WTC11 (cell line): ENCODE measurements at regions not wholly inside any gene's neighbourhood (a gene's known extent, or its start where the extent isn't known, plus 50 kb on each side); places are given as distances from the start of the nearest gene placed in this dataset.

Experiments
- ATAC-seq: fragments of 200-7000 bp; cut with Tn5 transposase; 2 replicates; pipeline ENCODE4 v1.10.0; 2021; ENCODE audit warnings: mild to moderate bottlenecking, moderate library complexity
- CTCF ChIA-PET: fragments of 300-600 bp; sonication (Branson Sonifier 250); formaldehyde crosslinking; loops from one replicate; lab custom pipeline; 2021; ENCODE audit warnings: antibody characterized with exemption; lab: Charles Lee
- POLR2A ChIA-PET: fragments of 350-600 bp; sonication (Branson Sonifier 250); formaldehyde crosslinking; loops from one replicate; lab custom pipeline; 2021; ENCODE audit warnings: antibody characterized with exemption; lab: Charles Lee
- DNase-seq: peaks from one replicate; pipeline ENCODE4 v3.0.0; 2021; ENCODE audit warnings: low spot score
- H3K27ac Mint-ChIP-seq: 2 replicates; pipeline ENCODE4 v1.8.0; 2021; ENCODE audit warnings: mixed read lengths
- H3K27me3 Mint-ChIP-seq: 2 replicates; pipeline ENCODE4 v1.8.0; 2021; ENCODE audit warnings: low read depth, mild to moderate bottlenecking, moderate library complexity, mixed read lengths
- H3K36me3 Mint-ChIP-seq: 2 replicates; pipeline ENCODE4 v1.8.0; 2021; ENCODE audit warnings: mixed read lengths
- H3K4me1 Mint-ChIP-seq: 2 replicates; pipeline ENCODE4 v1.8.0; 2022; ENCODE audit warnings: mixed read lengths
- H3K4me3 Mint-ChIP-seq: 2 replicates; pipeline ENCODE4 v1.8.0; 2021; ENCODE audit warnings: mild to moderate bottlenecking, moderate library complexity, mixed read lengths
- H3K9me3 Mint-ChIP-seq: 2 replicates; pipeline ENCODE4 v1.8.0; 2021; ENCODE audit warnings: mixed read lengths
- ATF2 ChIP-seq: sonication (generic); formaldehyde crosslinking; IDR thresholded peaks from 2 replicates; pipeline ENCODE4 v1.8.1; 2022; ENCODE audit warnings: low read depth, missing genetic modification reagents, borderline replicate concordance
- ELF4 ChIP-seq: sonication (generic); formaldehyde crosslinking; IDR thresholded peaks from 2 replicates; pipeline ENCODE4 v1.8.1; 2022; ENCODE audit warnings: low read depth, mild to moderate bottlenecking, moderate library complexity, missing genetic modification reagents
- GTF2I ChIP-seq: fragments of 250-450 bp; sonication (Bioruptor Pico); conservative IDR thresholded peaks from 2 replicates; pipeline ENCODE4 v1.4.0; 2021; ENCODE audit warnings: mild to moderate bottlenecking
- HMGA2 ChIP-seq: fragments of 250-450 bp; sonication (Bioruptor Pico); IDR thresholded peaks from 2 replicates; pipeline ENCODE4 v1.4.0; 2021; ENCODE audit warnings: mild to moderate bottlenecking, moderate library complexity
- KAT7 ChIP-seq: sonication (generic); formaldehyde crosslinking; IDR thresholded peaks from 2 replicates; pipeline ENCODE4 v1.8.1; 2023; ENCODE audit warnings: missing genetic modification reagents, mild to moderate bottlenecking, borderline replicate concordance
- MXD4 ChIP-seq: fragments of 250-450 bp; sonication (Bioruptor Pico); IDR thresholded peaks from 2 replicates; pipeline ENCODE4 v1.8.0; 2021; ENCODE audit warnings: mild to moderate bottlenecking, moderate library complexity, borderline replicate concordance
- NFATC4 ChIP-seq: fragments of 250-450 bp; sonication (Bioruptor Pico); IDR thresholded peaks from 2 replicates; pipeline ENCODE4 v1.9.0; 2021; ENCODE audit warnings: mild to moderate bottlenecking
- NR1H2 ChIP-seq: sonication (generic); formaldehyde crosslinking; IDR thresholded peaks from 2 replicates; pipeline ENCODE4 v1.9.0; 2021; ENCODE audit warnings: mild to moderate bottlenecking, moderate library complexity, missing genetic modification reagents
- NR2C2 ChIP-seq: sonication (generic); formaldehyde crosslinking; IDR thresholded peaks from 2 replicates; pipeline ENCODE4 v1.8.0; 2022; ENCODE audit warnings: mild to moderate bottlenecking, missing genetic modification reagents
- STAT6 ChIP-seq: sonication (generic); formaldehyde crosslinking; conservative IDR thresholded peaks from 2 replicates; pipeline ENCODE4 v1.8.1; 2023; ENCODE audit warnings: mild to moderate bottlenecking, low read depth, missing genetic modification reagents, moderate library complexity
- TEAD1 ChIP-seq: sonication (generic); formaldehyde crosslinking; IDR thresholded peaks from 2 replicates; pipeline ENCODE4 v1.8.0; 2022; ENCODE audit warnings: mild to moderate bottlenecking, missing genetic modification reagents
- TP53 ChIP-seq: sonication (generic); formaldehyde crosslinking; IDR thresholded peaks from 2 replicates; pipeline ENCODE4 v1.8.1; 2023; ENCODE audit warnings: mild to moderate bottlenecking, missing genetic modification reagents
- ZBTB21 ChIP-seq: sonication (generic); formaldehyde crosslinking; IDR thresholded peaks from 2 replicates; pipeline ENCODE4 v1.8.1; 2023; ENCODE audit warnings: mild to moderate bottlenecking, missing genetic modification reagents, borderline replicate concordance
- ZNF121 ChIP-seq: sonication (generic); formaldehyde crosslinking; IDR thresholded peaks from 2 replicates; pipeline ENCODE4 v1.8.0; 2023; ENCODE audit warnings: missing genetic modification reagents
- ZSCAN18 ChIP-seq: fragments of 250-450 bp; sonication (Bioruptor Pico); IDR thresholded peaks from 2 replicates; pipeline ENCODE4 v2.1.2; 2022; ENCODE audit warnings: mild to moderate bottlenecking, moderate library complexity
- TF ChIP-seq, protein P1 (sequence below): sonication (generic); formaldehyde crosslinking; IDR thresholded peaks from 2 replicates; pipeline ENCODE4 v1.8.1; 2022; ENCODE audit warnings: mild to moderate bottlenecking, moderate library complexity, missing genetic modification reagents
- TF ChIP-seq, protein P2 (sequence below): sonication (generic); formaldehyde crosslinking; IDR thresholded peaks from 2 replicates; pipeline ENCODE4 v1.8.0; 2023; ENCODE audit warnings: mild to moderate bottlenecking, missing genetic modification reagents
- TF ChIP-seq, protein P3 (sequence below): sonication (generic); formaldehyde crosslinking; IDR thresholded peaks from 2 replicates; pipeline ENCODE4 v1.8.0; 2022; ENCODE audit warnings: mild to moderate bottlenecking, missing genetic modification reagents
- TF ChIP-seq, protein P4 (sequence below): sonication (generic); formaldehyde crosslinking; IDR thresholded peaks from 2 replicates; pipeline ENCODE4 v1.8.1; 2023; ENCODE audit warnings: mild to moderate bottlenecking, missing genetic modification reagents
- TF ChIP-seq, protein P5 (sequence below): sonication (generic); formaldehyde crosslinking; IDR thresholded peaks from 2 replicates; pipeline ENCODE4 v1.8.1; 2023; ENCODE audit warnings: mild to moderate bottlenecking, missing genetic modification reagents, moderate library complexity
- TF ChIP-seq, protein P6 (sequence below): sonication (generic); formaldehyde crosslinking; IDR thresholded peaks from 2 replicates; pipeline ENCODE4 v1.8.1; 2022; ENCODE audit warnings: mild to moderate bottlenecking, missing genetic modification reagents, moderate library complexity, borderline replicate concordance

GRCh38 chr9:103471241-103471640 lies 476.1 kb downstream of the CYLC2 start:
- POLR2A ChIA-PET, result no interaction called here
- CTCF ChIA-PET, result no interaction called here
- Mint-ChIP-seq H3K27me3 (no peaks in the 10 kb centered on the region), H3K36me3 (no peaks in the 10 kb centered on the region), H3K4me1 (peaks cover 21% of the 10 kb centered on the region), H3K4me3 (no peak overlapping the region), H3K9me3 (peaks cover 8% of the 10 kb centered on the region), H3K27ac (no peak overlapping the region)
- DNase-seq (no peak), ATAC-seq (no peak)
- TF ChIP-seq MXD4, result no peak
- no peak for TF ChIP-seq TEAD1 (CRISPR knock-in tag)
- TF ChIP-seq NFATC4 (CRISPR knock-in tag), result no peak
- TF ChIP-seq ZSCAN18, result no peak
- no peak for TF ChIP-seq GTF2I (CRISPR knock-in tag)
- TF ChIP-seq, protein P1, sequence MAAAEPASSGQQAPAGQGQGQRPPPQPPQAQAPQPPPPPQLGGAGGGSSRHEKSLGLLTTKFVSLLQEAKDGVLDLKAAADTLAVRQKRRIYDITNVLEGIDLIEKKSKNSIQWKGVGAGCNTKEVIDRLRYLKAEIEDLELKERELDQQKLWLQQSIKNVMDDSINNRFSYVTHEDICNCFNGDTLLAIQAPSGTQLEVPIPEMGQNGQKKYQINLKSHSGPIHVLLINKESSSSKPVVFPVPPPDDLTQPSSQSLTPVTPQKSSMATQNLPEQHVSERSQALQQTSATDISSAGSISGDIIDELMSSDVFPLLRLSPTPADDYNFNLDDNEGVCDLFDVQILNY (CRISPR knock-in tag), result no peak
- TF ChIP-seq TP53, result no peak
- no peak for TF ChIP-seq ZBTB21 (CRISPR knock-in tag)
- no peak for TF ChIP-seq STAT6 (CRISPR knock-in tag)
- no peak for TF ChIP-seq KAT7 (CRISPR knock-in tag)
- no peak for TF ChIP-seq ZNF121 (CRISPR knock-in tag)
- TF ChIP-seq, protein P2, sequence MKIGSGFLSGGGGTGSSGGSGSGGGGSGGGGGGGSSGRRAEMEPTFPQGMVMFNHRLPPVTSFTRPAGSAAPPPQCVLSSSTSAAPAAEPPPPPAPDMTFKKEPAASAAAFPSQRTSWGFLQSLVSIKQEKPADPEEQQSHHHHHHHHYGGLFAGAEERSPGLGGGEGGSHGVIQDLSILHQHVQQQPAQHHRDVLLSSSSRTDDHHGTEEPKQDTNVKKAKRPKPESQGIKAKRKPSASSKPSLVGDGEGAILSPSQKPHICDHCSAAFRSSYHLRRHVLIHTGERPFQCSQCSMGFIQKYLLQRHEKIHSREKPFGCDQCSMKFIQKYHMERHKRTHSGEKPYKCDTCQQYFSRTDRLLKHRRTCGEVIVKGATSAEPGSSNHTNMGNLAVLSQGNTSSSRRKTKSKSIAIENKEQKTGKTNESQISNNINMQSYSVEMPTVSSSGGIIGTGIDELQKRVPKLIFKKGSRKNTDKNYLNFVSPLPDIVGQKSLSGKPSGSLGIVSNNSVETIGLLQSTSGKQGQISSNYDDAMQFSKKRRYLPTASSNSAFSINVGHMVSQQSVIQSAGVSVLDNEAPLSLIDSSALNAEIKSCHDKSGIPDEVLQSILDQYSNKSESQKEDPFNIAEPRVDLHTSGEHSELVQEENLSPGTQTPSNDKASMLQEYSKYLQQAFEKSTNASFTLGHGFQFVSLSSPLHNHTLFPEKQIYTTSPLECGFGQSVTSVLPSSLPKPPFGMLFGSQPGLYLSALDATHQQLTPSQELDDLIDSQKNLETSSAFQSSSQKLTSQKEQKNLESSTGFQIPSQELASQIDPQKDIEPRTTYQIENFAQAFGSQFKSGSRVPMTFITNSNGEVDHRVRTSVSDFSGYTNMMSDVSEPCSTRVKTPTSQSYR (CRISPR knock-in tag), result no peak
- no peak for TF ChIP-seq NR2C2
- TF ChIP-seq HMGA2 (CRISPR knock-in tag), result no peak
- TF ChIP-seq, protein P3, sequence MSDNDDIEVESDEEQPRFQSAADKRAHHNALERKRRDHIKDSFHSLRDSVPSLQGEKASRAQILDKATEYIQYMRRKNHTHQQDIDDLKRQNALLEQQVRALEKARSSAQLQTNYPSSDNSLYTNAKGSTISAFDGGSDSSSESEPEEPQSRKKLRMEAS, result no peak
- TF ChIP-seq, protein P4, sequence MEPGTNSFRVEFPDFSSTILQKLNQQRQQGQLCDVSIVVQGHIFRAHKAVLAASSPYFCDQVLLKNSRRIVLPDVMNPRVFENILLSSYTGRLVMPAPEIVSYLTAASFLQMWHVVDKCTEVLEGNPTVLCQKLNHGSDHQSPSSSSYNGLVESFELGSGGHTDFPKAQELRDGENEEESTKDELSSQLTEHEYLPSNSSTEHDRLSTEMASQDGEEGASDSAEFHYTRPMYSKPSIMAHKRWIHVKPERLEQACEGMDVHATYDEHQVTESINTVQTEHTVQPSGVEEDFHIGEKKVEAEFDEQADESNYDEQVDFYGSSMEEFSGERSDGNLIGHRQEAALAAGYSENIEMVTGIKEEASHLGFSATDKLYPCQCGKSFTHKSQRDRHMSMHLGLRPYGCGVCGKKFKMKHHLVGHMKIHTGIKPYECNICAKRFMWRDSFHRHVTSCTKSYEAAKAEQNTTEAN (CRISPR knock-in tag), result no peak

- H3K4me1 Mint-ChIP-seq, result peaks cover 12% of the 10 kb centered on the region
- POLR2A ChIA-PET, result no interaction called here
Measured at GRCh38 chr9:103474156-103474555, 479.0 kb downstream of the CYLC2 start.

More at GRCh38 chr9:103474156-103474555, 479.0 kb downstream of the CYLC2 start:
- no peak overlapping the region for H3K27ac Mint-ChIP-seq
- H3K4me3 Mint-ChIP-seq, result no peak overlapping the region
- peaks cover 16% of the 10 kb centered on the region for H3K9me3 Mint-ChIP-seq
- no peaks in the 10 kb centered on the region for H3K27me3 Mint-ChIP-seq
- CTCF ChIA-PET, result no interaction called here
- TF ChIP-seq NR1H2 (CRISPR knock-in tag) (no peak), ELF4 (CRISPR knock-in tag) (no peak), ATF2 (CRISPR knock-in tag) (no peak)
- TF ChIP-seq, protein P5, sequence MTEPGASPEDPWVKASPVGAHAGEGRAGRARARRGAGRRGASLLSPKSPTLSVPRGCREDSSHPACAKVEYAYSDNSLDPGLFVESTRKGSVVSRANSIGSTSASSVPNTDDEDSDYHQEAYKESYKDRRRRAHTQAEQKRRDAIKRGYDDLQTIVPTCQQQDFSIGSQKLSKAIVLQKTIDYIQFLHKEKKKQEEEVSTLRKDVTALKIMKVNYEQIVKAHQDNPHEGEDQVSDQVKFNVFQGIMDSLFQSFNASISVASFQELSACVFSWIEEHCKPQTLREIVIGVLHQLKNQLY (CRISPR knock-in tag), result no peak
- TF ChIP-seq, protein P6, sequence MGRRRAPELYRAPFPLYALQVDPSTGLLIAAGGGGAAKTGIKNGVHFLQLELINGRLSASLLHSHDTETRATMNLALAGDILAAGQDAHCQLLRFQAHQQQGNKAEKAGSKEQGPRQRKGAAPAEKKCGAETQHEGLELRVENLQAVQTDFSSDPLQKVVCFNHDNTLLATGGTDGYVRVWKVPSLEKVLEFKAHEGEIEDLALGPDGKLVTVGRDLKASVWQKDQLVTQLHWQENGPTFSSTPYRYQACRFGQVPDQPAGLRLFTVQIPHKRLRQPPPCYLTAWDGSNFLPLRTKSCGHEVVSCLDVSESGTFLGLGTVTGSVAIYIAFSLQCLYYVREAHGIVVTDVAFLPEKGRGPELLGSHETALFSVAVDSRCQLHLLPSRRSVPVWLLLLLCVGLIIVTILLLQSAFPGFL (CRISPR knock-in tag), result no peak
- DNase-seq, result no peak
- no peaks in the 10 kb centered on the region for H3K36me3 Mint-ChIP-seq
- ATAC-seq, result no peak
